GM19043 (cell line): ENCODE measurements at regions not wholly inside any gene's neighbourhood (a gene's known extent, or its start where the extent isn't known, plus 50 kb on each side); places are given as distances from the start of the nearest gene placed in this dataset.
"Not testable (repeated sequence)": the region's sequence is repeated elsewhere in the genome, so short reads cannot be mapped to it uniquely, and the experiment has no call there.

Experiments used
- ATAC-seq: cut with Tn5 transposase; IDR thresholded peaks from one replicate; pipeline ENCODE4 v1.9.1; 2021; ENCODE audit warnings: low read depth; ENCODE audit not compliant: unreplicated experiment

DNA sequence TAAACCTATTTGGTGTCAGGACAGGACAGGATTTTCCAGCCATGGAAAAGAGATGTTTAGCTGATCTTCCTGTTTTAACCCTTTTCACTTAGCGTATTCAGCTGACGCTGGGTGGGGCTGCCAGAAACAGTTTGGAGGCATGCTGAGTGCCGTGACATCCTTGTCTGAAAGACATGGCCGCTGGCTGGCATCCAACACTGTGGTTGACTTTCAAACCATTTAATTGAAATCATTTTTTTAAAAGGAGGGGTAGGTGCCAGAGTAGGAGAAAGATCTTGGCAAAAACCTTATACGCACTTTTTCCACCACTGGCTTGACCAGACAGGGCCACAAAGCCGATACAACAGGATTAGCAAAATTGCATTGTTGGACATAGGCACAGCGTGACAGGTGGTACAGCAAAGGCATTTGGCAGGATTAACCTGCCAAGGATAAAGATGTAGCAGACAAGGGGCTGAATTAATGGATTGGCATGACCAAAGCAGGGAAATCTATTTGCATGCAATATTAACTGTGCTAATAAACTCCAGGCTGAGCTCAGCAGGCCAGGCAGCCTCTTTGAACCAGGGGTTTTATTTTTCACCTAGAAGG is 131.8 kb upstream of the TOPAZ1 start:
- ATAC-seq = no peak

DNA sequence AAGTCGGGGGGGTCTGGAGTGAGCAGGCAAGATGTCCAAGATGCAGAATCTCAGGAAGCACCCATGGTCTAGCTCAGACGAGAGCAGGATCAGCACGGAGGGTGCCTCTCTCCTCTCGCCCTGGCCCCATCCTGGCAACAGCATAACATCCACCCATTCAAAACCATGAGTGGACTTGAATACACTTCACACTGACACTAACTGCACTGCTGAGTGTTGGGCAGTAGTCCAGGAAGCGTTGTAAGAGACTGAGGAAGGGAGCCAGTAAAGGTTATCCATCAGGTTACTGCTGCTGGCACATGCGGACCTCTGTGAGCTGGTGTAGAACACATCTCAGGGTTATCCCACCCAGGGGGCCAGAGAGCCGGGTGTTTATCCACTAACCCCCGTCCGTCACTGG is 131.0 kb upstream of the TOPAZ1 start:
- ATAC-seq = no peak

GRCh38 chr3:44111482-44111881 is 130.2 kb upstream of the TOPAZ1 start:
- no peak for ATAC-seq

- no peak for ATAC-seq
Measured at GRCh38 chr3:44114142-44114541, 127.5 kb upstream of the TOPAZ1 start.

- ATAC-seq = no peak
Measured at GRCh38 chr3:44117239-44117638, 124.4 kb upstream of the TOPAZ1 start.

GRCh38 chr3:44117736-44118135 is 124.0 kb upstream of the TOPAZ1 start:
- no peak for ATAC-seq

GRCh38 chr3:44120721-44121582 is 120.7 kb upstream of the TOPAZ1 start:
- ATAC-seq = no peak

- no peak for ATAC-seq
Measured at GRCh38 chr3:44125246-44125645, 116.4 kb upstream of the TOPAZ1 start.

GRCh38 chr3:44125882-44126281 is 115.8 kb upstream of the TOPAZ1 start:
- no peak for ATAC-seq

- no peak for ATAC-seq
Measured at GRCh38 chr3:44128057-44128775, 113.5 kb upstream of the TOPAZ1 start.

DNA sequence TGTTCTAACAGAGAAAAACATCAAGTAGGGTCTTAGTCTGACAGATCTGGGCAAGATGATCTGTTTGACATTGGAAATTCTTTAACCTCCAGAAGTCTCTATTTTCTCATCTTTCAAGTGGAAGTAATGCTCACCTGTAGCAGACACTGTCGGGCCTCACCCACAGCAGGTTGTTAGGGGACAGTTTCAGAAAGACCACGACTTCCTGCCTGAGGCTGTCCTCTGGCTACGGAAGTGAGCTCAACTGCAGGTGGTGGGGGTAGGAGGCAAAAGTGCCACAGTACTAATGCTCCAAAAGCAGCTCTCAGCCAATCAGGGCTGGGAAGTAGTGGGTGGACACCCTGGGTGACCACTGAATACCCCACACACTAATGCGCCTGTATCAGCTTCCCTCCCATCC is 111.4 kb upstream of the TOPAZ1 start:
- ATAC-seq = peak; percentile 63

- no peak for ATAC-seq
Measured at GRCh38 chr3:44132061-44132460, 109.6 kb upstream of the TOPAZ1 start.

GRCh38 chr3:44132593-44132992 is 109.1 kb upstream of the TOPAZ1 start:
- ATAC-seq = no peak

DNA sequence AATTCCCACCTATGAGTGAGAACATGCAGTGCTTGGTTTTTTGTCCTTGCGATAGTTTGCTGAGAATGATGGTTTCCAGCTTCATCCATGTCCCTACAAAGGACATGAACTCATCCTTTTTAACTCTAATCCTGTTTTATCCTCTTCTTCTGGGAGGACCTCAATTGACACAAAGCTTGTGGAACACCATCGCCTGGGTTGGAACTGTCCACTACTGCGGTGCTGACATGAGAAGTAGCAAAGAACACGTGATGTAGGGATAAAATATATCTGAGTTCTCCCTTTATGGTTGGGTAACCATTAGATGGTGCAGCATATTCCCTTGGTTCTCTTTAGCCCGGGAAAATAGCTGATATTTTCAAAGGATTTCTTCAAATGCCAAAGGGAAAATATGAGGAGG is 105.3 kb upstream of the TOPAZ1 start:
- no peak for ATAC-seq

DNA sequence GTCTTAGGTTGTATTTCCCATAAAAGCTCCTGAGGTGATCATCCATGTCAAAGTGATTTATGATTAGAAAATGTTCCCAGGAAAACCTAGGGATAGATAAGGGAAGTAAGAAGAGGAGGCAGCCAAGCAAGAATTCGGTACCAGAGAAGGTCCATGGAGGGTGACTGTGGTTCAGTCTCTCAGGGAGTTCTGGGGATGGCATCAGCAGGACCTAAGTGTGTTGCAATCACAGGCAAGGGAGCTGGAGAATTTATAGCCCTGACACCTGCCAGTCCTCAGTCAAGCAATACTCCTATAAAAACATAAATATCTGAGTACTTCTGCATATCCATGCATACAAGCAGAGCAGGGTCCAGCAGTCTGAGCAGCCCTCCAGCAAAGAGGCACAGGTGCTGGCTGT is 95.6 kb upstream of the TOPAZ1 start:
- no peak for ATAC-seq

GRCh38 chr3:44159696-44160300 is 81.9 kb upstream of the TOPAZ1 start:
- ATAC-seq = no peak

DNA sequence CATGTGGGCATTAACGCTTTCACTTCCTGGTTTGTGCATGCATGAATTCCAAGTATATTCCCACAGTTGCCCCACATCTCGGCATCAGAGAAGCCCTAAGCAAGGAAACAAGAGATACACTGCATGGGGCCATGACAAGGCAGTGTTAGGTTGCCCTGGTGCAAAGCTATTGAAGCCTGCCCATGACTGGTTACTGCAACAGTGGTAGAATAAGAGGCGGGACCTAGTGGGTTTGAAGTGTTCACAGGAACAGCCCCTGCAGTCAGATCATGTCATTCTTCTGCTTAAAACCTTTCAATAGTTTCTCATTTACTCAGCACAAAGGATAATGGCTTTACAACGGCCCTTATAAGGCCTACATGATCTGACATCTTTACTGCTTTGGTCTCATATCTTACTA is 80.9 kb upstream of the TOPAZ1 start:
- ATAC-seq = no peak

DNA sequence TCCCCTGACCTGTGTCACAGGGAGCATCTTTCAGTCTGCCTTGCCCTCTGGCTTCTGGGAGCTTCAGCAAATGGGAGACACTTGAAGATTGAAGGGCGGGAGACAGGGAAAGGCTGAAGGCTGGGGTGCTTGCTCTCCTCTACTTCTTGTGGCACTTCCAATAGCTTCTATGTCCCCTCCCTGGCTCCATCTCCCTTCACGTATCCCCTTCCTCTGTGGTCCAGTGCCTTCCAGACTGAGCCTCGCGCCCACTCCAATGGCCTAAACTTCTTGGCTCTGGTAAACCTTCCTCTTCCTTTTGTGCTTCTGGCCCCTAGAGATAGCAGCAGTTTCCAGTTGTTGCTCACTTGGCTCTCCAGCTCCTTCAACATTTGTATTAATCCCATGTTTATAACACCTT is 69.8 kb upstream of the TOPAZ1 start:
- no peak for ATAC-seq

DNA sequence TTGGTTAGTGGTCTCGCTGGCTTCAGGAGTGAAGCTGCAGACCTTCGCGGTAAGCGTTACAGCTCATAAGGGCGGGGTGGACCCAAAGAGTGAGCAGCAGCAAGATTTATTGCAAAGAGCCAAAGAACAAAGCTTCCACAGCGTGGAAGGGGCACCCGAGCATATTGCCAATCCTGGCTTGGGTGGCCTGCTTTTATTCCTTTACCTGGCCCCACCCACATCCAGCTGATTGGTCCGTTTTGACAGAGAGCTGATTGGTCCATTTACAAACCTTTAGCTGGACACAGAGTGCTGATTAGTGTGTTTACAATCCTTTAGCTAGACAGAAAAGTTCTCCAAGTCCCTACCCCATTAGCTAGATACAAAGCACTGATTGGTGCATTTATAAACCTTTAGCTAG is 69.0 kb upstream of the TOPAZ1 start:
- not testable (repeated sequence) for ATAC-seq

DNA sequence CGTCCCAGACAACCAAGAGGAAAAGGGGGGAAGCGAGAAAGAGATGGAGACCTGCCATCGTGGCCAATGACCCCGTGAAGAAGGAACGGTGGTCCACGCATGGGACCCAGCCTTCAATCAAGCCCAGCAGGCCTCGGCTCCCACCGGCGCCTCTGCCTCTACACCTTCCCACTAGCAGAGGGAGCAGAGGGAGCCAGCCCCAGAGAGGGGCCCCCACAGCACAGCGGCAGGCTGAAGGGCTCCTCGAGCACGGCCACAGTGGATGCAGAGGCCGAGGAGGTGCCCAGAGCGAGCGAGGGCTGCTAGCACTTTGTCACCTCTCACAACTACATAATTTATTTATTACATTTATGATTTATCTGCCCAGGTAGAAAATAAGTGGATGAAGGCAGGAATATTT is 68.4 kb upstream of the TOPAZ1 start:
- ATAC-seq = no peak

DNA sequence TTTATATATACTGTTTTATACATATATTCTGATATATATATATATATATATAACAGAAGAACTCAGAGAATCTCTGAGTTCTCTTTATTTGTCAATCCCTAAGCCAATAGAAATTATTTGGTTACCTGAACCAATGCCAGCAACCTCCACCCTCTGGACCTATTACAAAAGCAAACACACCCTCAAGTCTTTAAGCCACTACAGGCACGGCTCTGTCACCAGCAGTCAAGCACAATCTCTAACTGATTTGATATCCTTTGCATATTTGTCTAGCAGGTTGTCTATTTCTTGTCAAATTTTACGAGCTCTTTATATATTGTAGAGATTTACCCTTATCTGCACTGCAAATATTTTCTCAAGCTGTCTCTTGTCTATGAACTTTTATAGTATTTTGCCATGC is 66.6 kb upstream of the TOPAZ1 start:
- no peak for ATAC-seq
